Fibroblast of lung (primary cell): ENCODE measurements at regions not wholly inside any gene's neighbourhood (a gene's known extent, or its start where the extent isn't known, plus 50 kb on each side); places are given as distances from the start of the nearest gene placed in this dataset.

ENCODE experiments used
- DNase-seq, 2 donors: peaks; one replicate each; pipeline versions ENCODE4 v3.0.0 to v3.0.0-alpha.2; 2010; ENCODE audit warnings: low read depth in 2 of 2
- H2AFZ ChIP-seq: 2 replicates; pipeline ENCODE4 v1.5.1; 2012; ENCODE audit warnings: low read length, control low read depth, inconsistent platforms
- H3K27ac ChIP-seq: 2 replicates; pipeline ENCODE4 v1.5.1; 2011; ENCODE audit warnings: low read length, control low read depth; ENCODE audit not compliant: insufficient read depth
- H3K27me3 ChIP-seq: 2 replicates; pipeline ENCODE4 v1.5.1; 2011; ENCODE audit warnings: mild to moderate bottlenecking, low read length; ENCODE audit not compliant: control insufficient read depth, insufficient read depth
- H3K36me3 ChIP-seq: 2 replicates; pipeline ENCODE4 v1.5.1; 2011; ENCODE audit warnings: low read length; ENCODE audit not compliant: control insufficient read depth, insufficient read depth
- H3K4me1 ChIP-seq: 2 replicates; pipeline ENCODE4 v1.5.1; 2011; ENCODE audit warnings: low read length; ENCODE audit not compliant: control insufficient read depth, insufficient read depth; ENCODE audit errors: extremely low read depth
- H3K4me2 ChIP-seq: 2 replicates; pipeline ENCODE4 v1.5.1; 2011; ENCODE audit warnings: low read length, control low read depth; ENCODE audit not compliant: insufficient read depth; ENCODE audit errors: extremely low read depth
- H3K4me3 ChIP-seq, 4 experiments: fragments of 200-600 bp in 1 of 4; sonication (generic) in 1 of 4; replicated peaks in 1 of 4; 2 replicates each; pipeline ENCODE4 v1.5.1; 2011 to 2016; ENCODE audit warnings: low read length in 4 of 4, low read depth in 3 of 4, mild to moderate bottlenecking in 3 of 4, control low read depth in 2 of 4, inconsistent platforms in 1 of 4, mixed read lengths in 1 of 4; ENCODE audit not compliant: insufficient read depth in 1 of 4; ENCODE audit errors: control extremely low read depth in 1 of 4
- H3K79me2 ChIP-seq: 2 replicates; pipeline ENCODE4 v1.5.1; 2012; ENCODE audit warnings: mild to moderate bottlenecking, low read length, inconsistent platforms; ENCODE audit not compliant: control insufficient read depth, insufficient read depth
- H3K9ac ChIP-seq: 2 replicates; pipeline ENCODE4 v1.5.1; 2011; ENCODE audit warnings: mild to moderate bottlenecking, low read length, control low read depth; ENCODE audit not compliant: insufficient read depth
- H3K9me3 ChIP-seq: 2 replicates; pipeline ENCODE4 v1.5.1; 2012; ENCODE audit warnings: low read depth, low read length; ENCODE audit not compliant: control insufficient read depth, insufficient read depth
- H4K20me1 ChIP-seq: 2 replicates; pipeline ENCODE4 v1.5.1; 2011; ENCODE audit warnings: low read length; ENCODE audit not compliant: control insufficient read depth, insufficient read depth; ENCODE audit errors: extremely low read depth
- CTCF ChIP-seq, 2 donors: IDR thresholded peaks in 1 of 2; conservative IDR thresholded peaks in 1 of 2; 1 replicate in 1 of 2; 2 replicates in 1 of 2; pipeline ENCODE4 v1.5.1; 2011 to 2012; ENCODE audit warnings: low read length in 2 of 2, control low read depth in 1 of 2, inconsistent platforms in 1 of 2, low read depth in 1 of 2, mild to moderate bottlenecking in 1 of 2
- EZH2 ChIP-seq: IDR thresholded peaks from 2 replicates; pipeline ENCODE4 v1.5.1; 2012; ENCODE audit warnings: low read length, control low read depth, mild to moderate bottlenecking; ENCODE audit errors: missing control alignments

GRCh38 chr1:228917755-228918154 is 182.5 kb downstream of the RHOU start:
- Histone ChIP-seq H3K9ac (no peak overlapping the region), H3K36me3 (no peaks in the 10 kb centered on the region), H3K79me2 (no peaks in the 10 kb centered on the region), H3K27me3 (no peaks in the 10 kb centered on the region), H3K27ac (no peak overlapping the region), H3K4me2 (no peak overlapping the region), H3K4me3 (no peak overlapping the region), H2AFZ (no peak overlapping the region), H4K20me1 (no peaks in the 10 kb centered on the region), H3K9me3 (no peaks in the 10 kb centered on the region), H3K4me1 (no peaks in the 10 kb centered on the region)
- TF ChIP-seq EZH2 (no peak), CTCF (conservative IDR thresholded peaks at IDR 0.05 in 1 of 2, IDR thresholded peaks at IDR 0.05 in 1 of 2; ENCODE audit: low read depth in 1 of 2, low read length in 2 of 2) (no peak)
- peak in 1 of 2 donors; percentile 23 for DNase-seq

- H3K36me3 ChIP-seq, result no peaks in the 10 kb centered on the region
- H3K79me2 ChIP-seq, result no peaks in the 10 kb centered on the region
- no peaks in the 10 kb centered on the region for H3K27me3 ChIP-seq
- no peak overlapping the region for H3K4me2 ChIP-seq
- no peak for TF ChIP-seq CTCF (conservative IDR thresholded peaks at IDR 0.05 in 1 of 2, IDR thresholded peaks at IDR 0.05 in 1 of 2; ENCODE audit: low read depth in 1 of 2, low read length in 2 of 2)
- TF ChIP-seq EZH2, result no peak
- no peak overlapping the region for H3K9ac ChIP-seq
- no peak overlapping the region for H3K27ac ChIP-seq
- H4K20me1 ChIP-seq, result no peaks in the 10 kb centered on the region
- no peaks in the 10 kb centered on the region for H3K9me3 ChIP-seq
- DNase-seq, result no peak
- H3K4me3 ChIP-seq, result no peak overlapping the region
- H3K4me1 ChIP-seq, result no peaks in the 10 kb centered on the region
- no peak overlapping the region for H2AFZ ChIP-seq
These were observed 183.1 kb downstream of the RHOU start for GRCh38 chr1:228918335-228918734.

- H3K79me2 ChIP-seq, result no peaks in the 10 kb centered on the region
These were observed 184.6 kb downstream of the RHOU start for GRCh38 chr1:228919914-228920313.

More at GRCh38 chr1:228919914-228920313, 184.6 kb downstream of the RHOU start:
- Histone ChIP-seq H3K27ac (no peak overlapping the region), H3K9me3 (no peaks in the 10 kb centered on the region), H4K20me1 (no peaks in the 10 kb centered on the region), H3K4me1 (no peaks in the 10 kb centered on the region), H2AFZ (no peak overlapping the region), H3K36me3 (no peaks in the 10 kb centered on the region), H3K4me3 (no peak overlapping the region), H3K9ac (no peak overlapping the region), H3K27me3 (no peaks in the 10 kb centered on the region), H3K4me2 (no peak overlapping the region)
- DNase-seq, result no peak
- TF ChIP-seq CTCF (conservative IDR thresholded peaks at IDR 0.05 in 1 of 2, IDR thresholded peaks at IDR 0.05 in 1 of 2; ENCODE audit: low read depth in 1 of 2, low read length in 2 of 2) (no peak), EZH2 (no peak)
